ENCODE measurements at regions not wholly inside any gene's neighbourhood (a gene's known extent, or its start where the extent isn't known, plus 50 kb on each side); places are given as distances from the start of the nearest gene placed in this dataset.

DNA sequence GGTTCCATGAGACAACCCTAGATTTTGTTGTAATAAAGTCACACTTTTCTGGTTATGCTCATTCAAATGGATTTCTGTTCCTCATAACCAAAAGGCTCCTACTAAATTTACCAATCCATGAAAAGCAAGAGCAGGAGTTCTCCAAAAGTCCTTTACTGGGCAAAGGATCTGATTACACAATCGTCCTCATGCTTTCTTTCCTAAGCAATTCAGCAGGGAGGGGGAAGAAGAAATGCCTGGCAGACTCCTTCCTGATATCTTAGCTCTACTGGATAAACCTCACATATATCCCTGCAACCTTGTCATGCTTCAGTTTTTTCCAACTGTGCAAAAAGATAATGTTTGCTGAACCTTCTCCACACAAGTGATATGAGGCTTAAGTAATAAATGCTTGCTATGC is 67.6 kb upstream of the GUCA2B start:
- Mint-ChIP-seq H3K4me3 (no peak overlapping the region), H3K27me3 (ENCODE audit: insufficient read depth, low read depth) (peaks cover 2% of the 10 kb centered on the region), H3K4me1 (no peaks in the 10 kb centered on the region), H3K36me3 (no peaks in the 10 kb centered on the region), H3K9me3 (peaks cover 11% of the 10 kb centered on the region), H3K27ac (no peak overlapping the region)
- peaks cover 5% of the 10 kb centered on the region for H3K4me1 ChIP-seq
- no peak overlapping the region for H3K9ac ChIP-seq
- H3K79me2 ChIP-seq (ENCODE audit: low read depth), result no peaks in the 10 kb centered on the region
- H3K27me3 ChIP-seq, result no peaks in the 10 kb centered on the region
- peaks cover 7% of the 10 kb centered on the region for H3K36me3 ChIP-seq
- H2AFZ ChIP-seq (replicated peaks), result peak overlapping the region; percentile 71
- no peak for DNase-seq (ENCODE audit: low spot score)
- no peak overlapping the region for H3K27ac ChIP-seq
- H4K20me1 ChIP-seq (ENCODE audit: low read depth), result no peaks in the 10 kb centered on the region
- H3K4me2 ChIP-seq, result no peak overlapping the region
- TF ChIP-seq EZH2 (IDR thresholded peaks at IDR 0.05), result no peak
- TF ChIP-seq, protein P1, sequence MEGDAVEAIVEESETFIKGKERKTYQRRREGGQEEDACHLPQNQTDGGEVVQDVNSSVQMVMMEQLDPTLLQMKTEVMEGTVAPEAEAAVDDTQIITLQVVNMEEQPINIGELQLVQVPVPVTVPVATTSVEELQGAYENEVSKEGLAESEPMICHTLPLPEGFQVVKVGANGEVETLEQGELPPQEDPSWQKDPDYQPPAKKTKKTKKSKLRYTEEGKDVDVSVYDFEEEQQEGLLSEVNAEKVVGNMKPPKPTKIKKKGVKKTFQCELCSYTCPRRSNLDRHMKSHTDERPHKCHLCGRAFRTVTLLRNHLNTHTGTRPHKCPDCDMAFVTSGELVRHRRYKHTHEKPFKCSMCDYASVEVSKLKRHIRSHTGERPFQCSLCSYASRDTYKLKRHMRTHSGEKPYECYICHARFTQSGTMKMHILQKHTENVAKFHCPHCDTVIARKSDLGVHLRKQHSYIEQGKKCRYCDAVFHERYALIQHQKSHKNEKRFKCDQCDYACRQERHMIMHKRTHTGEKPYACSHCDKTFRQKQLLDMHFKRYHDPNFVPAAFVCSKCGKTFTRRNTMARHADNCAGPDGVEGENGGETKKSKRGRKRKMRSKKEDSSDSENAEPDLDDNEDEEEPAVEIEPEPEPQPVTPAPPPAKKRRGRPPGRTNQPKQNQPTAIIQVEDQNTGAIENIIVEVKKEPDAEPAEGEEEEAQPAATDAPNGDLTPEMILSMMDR (IDR thresholded peaks at IDR 0.05), result no peak
- no peak for TF ChIP-seq EZH2phosphoT487 (IDR thresholded peaks at IDR 0.05)
- no peak overlapping the region for H3K4me3 ChIP-seq
- no peaks in the 10 kb centered on the region for H3F3A ChIP-seq (ENCODE audit: low read depth)
- H3K9me3 ChIP-seq (ENCODE audit: low read depth), result no peaks in the 10 kb centered on the region

- Histone ChIP-seq H2AFZ (replicated peaks) (no peak overlapping the region), H3F3A (ENCODE audit: low read depth) (no peaks in the 10 kb centered on the region), H3K4me2 (no peak overlapping the region), H3K9me3 (ENCODE audit: low read depth) (no peaks in the 10 kb centered on the region), H3K4me1 (peaks cover 5% of the 10 kb centered on the region), H3K4me3 (no peak overlapping the region), H3K79me2 (ENCODE audit: low read depth) (no peaks in the 10 kb centered on the region), H4K20me1 (ENCODE audit: low read depth) (no peaks in the 10 kb centered on the region), H3K9ac (no peak overlapping the region), H3K27me3 (peaks cover 9% of the 10 kb centered on the region), H3K27ac (no peak overlapping the region), H3K36me3 (no peaks in the 10 kb centered on the region)
- Mint-ChIP-seq H3K4me1 (no peaks in the 10 kb centered on the region), H3K4me3 (no peak overlapping the region), H3K9me3 (peaks cover 6% of the 10 kb centered on the region), H3K27ac (no peak overlapping the region), H3K36me3 (no peaks in the 10 kb centered on the region), H3K27me3 (ENCODE audit: insufficient read depth, low read depth) (peaks cover 2% of the 10 kb centered on the region)
- TF ChIP-seq, protein P1 (IDR thresholded peaks at IDR 0.05), result no peak
- TF ChIP-seq EZH2phosphoT487 (IDR thresholded peaks at IDR 0.05), result no peak
- no peak for TF ChIP-seq EZH2 (IDR thresholded peaks at IDR 0.05)
- DNase-seq (ENCODE audit: low spot score), result no peak
Observed at GRCh38 chr1:42081475-42081874, 71.7 kb upstream of the GUCA2B start.

GRCh38 chr1:42075179-42075578 is 78.0 kb upstream of the GUCA2B start:
- Mint-ChIP-seq H3K27me3 (ENCODE audit: insufficient read depth, low read depth) (no peaks in the 10 kb centered on the region), H3K27ac (no peak overlapping the region)
- no peak for TF ChIP-seq EZH2 (IDR thresholded peaks at IDR 0.05)

GRCh38 chr1:42070996-42071395 is 82.2 kb upstream of the GUCA2B start:
- Mint-ChIP-seq H3K36me3 (no peaks in the 10 kb centered on the region), H3K9me3 (no peaks in the 10 kb centered on the region), H3K27ac (no peak overlapping the region), H3K4me3 (no peak overlapping the region), H3K4me1 (no peaks in the 10 kb centered on the region), H3K27me3 (ENCODE audit: insufficient read depth, low read depth) (no peaks in the 10 kb centered on the region)
- Histone ChIP-seq H3K4me1 (no peaks in the 10 kb centered on the region), H3K4me3 (no peak overlapping the region), H3K79me2 (ENCODE audit: low read depth) (no peaks in the 10 kb centered on the region), H3F3A (ENCODE audit: low read depth) (no peaks in the 10 kb centered on the region), H3K27me3 (peaks cover 70% of the 10 kb centered on the region), H3K27ac (no peak overlapping the region), H3K36me3 (no peaks in the 10 kb centered on the region), H3K4me2 (no peak overlapping the region), H3K9ac (no peak overlapping the region), H2AFZ (replicated peaks) (no peak overlapping the region), H4K20me1 (ENCODE audit: low read depth) (no peaks in the 10 kb centered on the region), H3K9me3 (ENCODE audit: low read depth) (no peaks in the 10 kb centered on the region)
- TF ChIP-seq EZH2phosphoT487 (IDR thresholded peaks at IDR 0.05), result no peak
- TF ChIP-seq EZH2 (IDR thresholded peaks at IDR 0.05), result no peak
- TF ChIP-seq, protein P1 (IDR thresholded peaks at IDR 0.05), result no peak
- no peak for DNase-seq (ENCODE audit: low spot score)

More at GRCh38 chr1:42075179-42075578, 78.0 kb upstream of the GUCA2B start:
- no peak overlapping the region for H3K27ac ChIP-seq
- Mint-ChIP-seq H3K9me3 (peaks cover 3% of the 10 kb centered on the region), H3K36me3 (no peaks in the 10 kb centered on the region), H3K4me1 (no peaks in the 10 kb centered on the region), H3K4me3 (no peak overlapping the region)
- no peak for DNase-seq (ENCODE audit: low spot score)
- no peaks in the 10 kb centered on the region for H3K79me2 ChIP-seq (ENCODE audit: low read depth)
- H3K4me3 ChIP-seq, result no peak overlapping the region
- no peaks in the 10 kb centered on the region for H3K4me1 ChIP-seq
- H3K36me3 ChIP-seq, result no peaks in the 10 kb centered on the region
- H3K27me3 ChIP-seq, result peaks cover 51% of the 10 kb centered on the region
- H2AFZ ChIP-seq (replicated peaks), result no peak overlapping the region
- no peaks in the 10 kb centered on the region for H3F3A ChIP-seq (ENCODE audit: low read depth)
- H3K9ac ChIP-seq, result no peak overlapping the region
- H3K9me3 ChIP-seq (ENCODE audit: low read depth), result no peaks in the 10 kb centered on the region
- H4K20me1 ChIP-seq (ENCODE audit: low read depth), result no peaks in the 10 kb centered on the region
- H3K4me2 ChIP-seq, result no peak overlapping the region

Data from neural progenitor cell (in vitro differentiated cells).